Fibroblast of lung (primary cell): ENCODE measurements at regions not wholly inside any gene's neighbourhood (a gene's known extent, or its start where the extent isn't known, plus 50 kb on each side); places are given as distances from the start of the nearest gene placed in this dataset.
"Not testable (repeated sequence)": the region's sequence is repeated elsewhere in the genome, so short reads cannot be mapped to it uniquely, and the experiment has no call there.

Experiments used
- DNase-seq, 2 donors: peaks; one replicate each; pipeline versions ENCODE4 v3.0.0 to v3.0.0-alpha.2; 2010; ENCODE audit warnings: low read depth in 2 of 2
- H2AFZ ChIP-seq: 2 replicates; pipeline ENCODE4 v1.5.1; 2012; ENCODE audit warnings: low read length, control low read depth, inconsistent platforms
- H3K27ac ChIP-seq: 2 replicates; pipeline ENCODE4 v1.5.1; 2011; ENCODE audit warnings: low read length, control low read depth; ENCODE audit not compliant: insufficient read depth
- H3K27me3 ChIP-seq: 2 replicates; pipeline ENCODE4 v1.5.1; 2011; ENCODE audit warnings: mild to moderate bottlenecking, low read length; ENCODE audit not compliant: control insufficient read depth, insufficient read depth
- H3K36me3 ChIP-seq: 2 replicates; pipeline ENCODE4 v1.5.1; 2011; ENCODE audit warnings: low read length; ENCODE audit not compliant: control insufficient read depth, insufficient read depth
- H3K4me1 ChIP-seq: 2 replicates; pipeline ENCODE4 v1.5.1; 2011; ENCODE audit warnings: low read length; ENCODE audit not compliant: control insufficient read depth, insufficient read depth; ENCODE audit errors: extremely low read depth
- H3K4me2 ChIP-seq: 2 replicates; pipeline ENCODE4 v1.5.1; 2011; ENCODE audit warnings: low read length, control low read depth; ENCODE audit not compliant: insufficient read depth; ENCODE audit errors: extremely low read depth
- H3K4me3 ChIP-seq, 4 experiments: fragments of 200-600 bp in 1 of 4; sonication (generic) in 1 of 4; replicated peaks in 1 of 4; 2 replicates each; pipeline ENCODE4 v1.5.1; 2011 to 2016; ENCODE audit warnings: low read length in 4 of 4, low read depth in 3 of 4, mild to moderate bottlenecking in 3 of 4, control low read depth in 2 of 4, inconsistent platforms in 1 of 4, mixed read lengths in 1 of 4; ENCODE audit not compliant: insufficient read depth in 1 of 4; ENCODE audit errors: control extremely low read depth in 1 of 4
- H3K79me2 ChIP-seq: 2 replicates; pipeline ENCODE4 v1.5.1; 2012; ENCODE audit warnings: mild to moderate bottlenecking, low read length, inconsistent platforms; ENCODE audit not compliant: control insufficient read depth, insufficient read depth
- H3K9ac ChIP-seq: 2 replicates; pipeline ENCODE4 v1.5.1; 2011; ENCODE audit warnings: mild to moderate bottlenecking, low read length, control low read depth; ENCODE audit not compliant: insufficient read depth
- H3K9me3 ChIP-seq: 2 replicates; pipeline ENCODE4 v1.5.1; 2012; ENCODE audit warnings: low read depth, low read length; ENCODE audit not compliant: control insufficient read depth, insufficient read depth
- H4K20me1 ChIP-seq: 2 replicates; pipeline ENCODE4 v1.5.1; 2011; ENCODE audit warnings: low read length; ENCODE audit not compliant: control insufficient read depth, insufficient read depth; ENCODE audit errors: extremely low read depth
- EZH2 ChIP-seq: IDR thresholded peaks from 2 replicates; pipeline ENCODE4 v1.5.1; 2012; ENCODE audit warnings: low read length, control low read depth, mild to moderate bottlenecking; ENCODE audit errors: missing control alignments
- TF ChIP-seq, protein P1 (sequence below), 2 donors: IDR thresholded peaks in 1 of 2; conservative IDR thresholded peaks in 1 of 2; 1 replicate in 1 of 2; 2 replicates in 1 of 2; pipeline ENCODE4 v1.5.1; 2011 to 2012; ENCODE audit warnings: low read length in 2 of 2, control low read depth in 1 of 2, inconsistent platforms in 1 of 2, low read depth in 1 of 2, mild to moderate bottlenecking in 1 of 2

DNA sequence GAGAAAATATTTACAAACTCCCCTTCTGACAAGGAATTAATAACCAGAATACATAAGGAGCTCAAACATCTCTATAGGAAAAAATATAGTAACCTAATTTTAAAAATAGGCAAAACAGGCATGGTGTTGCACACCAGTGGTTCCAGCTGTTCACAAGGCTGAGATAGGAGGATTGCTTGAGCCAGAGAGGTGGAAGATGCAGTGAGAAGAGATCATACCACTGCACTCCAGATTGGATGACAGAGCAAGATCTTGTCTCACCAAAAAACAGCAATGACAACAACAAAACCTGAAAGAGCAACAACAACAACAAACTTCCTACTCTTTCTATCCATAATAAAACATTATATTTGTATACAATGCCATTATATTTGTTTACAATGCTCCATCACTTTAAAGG lies 304.4 kb upstream of the CNTNAP2 start:
- no peak overlapping the region for H3K4me2 ChIP-seq
- no peak overlapping the region for H3K27ac ChIP-seq
- H3K4me1 ChIP-seq = no peaks in the 10 kb centered on the region

DNA sequence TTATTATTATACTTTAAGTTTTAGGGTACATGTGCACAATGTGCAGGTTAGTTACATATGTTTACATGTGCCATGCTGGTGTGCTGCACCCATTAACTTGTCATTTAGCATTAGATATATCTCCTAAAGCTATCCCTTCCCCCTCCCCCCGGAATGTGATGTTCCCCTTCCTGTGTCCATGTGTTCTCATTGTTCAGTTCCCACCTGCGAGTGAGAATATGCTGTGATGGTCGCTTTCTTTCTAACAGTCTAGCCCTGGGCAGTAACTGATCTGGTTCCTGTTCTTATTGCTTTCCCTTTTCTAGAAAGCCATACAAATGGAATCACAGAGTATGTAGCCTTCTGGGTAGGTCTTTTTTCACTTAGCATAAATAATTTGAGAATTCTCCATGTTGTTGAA lies 311.1 kb upstream of the CNTNAP2 start:
- not testable (repeated sequence) for H3K27ac ChIP-seq, H3K4me1 ChIP-seq, H3K9ac ChIP-seq, H3K9me3 ChIP-seq, H2AFZ ChIP-seq, H4K20me1 ChIP-seq, H3K4me3 ChIP-seq, H3K36me3 ChIP-seq, H3K4me2 ChIP-seq, DNase-seq, H3K79me2 ChIP-seq, H3K27me3 ChIP-seq

More for the DNA sequence above, 304.4 kb upstream of the CNTNAP2 start:
- no peaks in the 10 kb centered on the region for H3K79me2 ChIP-seq
- no peaks in the 10 kb centered on the region for H3K9me3 ChIP-seq
- H3K27me3 ChIP-seq = no peaks in the 10 kb centered on the region
- no peak for DNase-seq
- H4K20me1 ChIP-seq = no peaks in the 10 kb centered on the region
- H3K9ac ChIP-seq = no peak overlapping the region
- H3K4me3 ChIP-seq = no peak overlapping the region
- H3K36me3 ChIP-seq = no peaks in the 10 kb centered on the region
- TF ChIP-seq, protein P1, sequence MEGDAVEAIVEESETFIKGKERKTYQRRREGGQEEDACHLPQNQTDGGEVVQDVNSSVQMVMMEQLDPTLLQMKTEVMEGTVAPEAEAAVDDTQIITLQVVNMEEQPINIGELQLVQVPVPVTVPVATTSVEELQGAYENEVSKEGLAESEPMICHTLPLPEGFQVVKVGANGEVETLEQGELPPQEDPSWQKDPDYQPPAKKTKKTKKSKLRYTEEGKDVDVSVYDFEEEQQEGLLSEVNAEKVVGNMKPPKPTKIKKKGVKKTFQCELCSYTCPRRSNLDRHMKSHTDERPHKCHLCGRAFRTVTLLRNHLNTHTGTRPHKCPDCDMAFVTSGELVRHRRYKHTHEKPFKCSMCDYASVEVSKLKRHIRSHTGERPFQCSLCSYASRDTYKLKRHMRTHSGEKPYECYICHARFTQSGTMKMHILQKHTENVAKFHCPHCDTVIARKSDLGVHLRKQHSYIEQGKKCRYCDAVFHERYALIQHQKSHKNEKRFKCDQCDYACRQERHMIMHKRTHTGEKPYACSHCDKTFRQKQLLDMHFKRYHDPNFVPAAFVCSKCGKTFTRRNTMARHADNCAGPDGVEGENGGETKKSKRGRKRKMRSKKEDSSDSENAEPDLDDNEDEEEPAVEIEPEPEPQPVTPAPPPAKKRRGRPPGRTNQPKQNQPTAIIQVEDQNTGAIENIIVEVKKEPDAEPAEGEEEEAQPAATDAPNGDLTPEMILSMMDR (conservative IDR thresholded peaks at IDR 0.05 in 1 of 2, IDR thresholded peaks at IDR 0.05 in 1 of 2; ENCODE audit: low read depth in 1 of 2, low read length in 2 of 2) = no peak
- TF ChIP-seq EZH2 = no peak
- no peak overlapping the region for H2AFZ ChIP-seq

DNA sequence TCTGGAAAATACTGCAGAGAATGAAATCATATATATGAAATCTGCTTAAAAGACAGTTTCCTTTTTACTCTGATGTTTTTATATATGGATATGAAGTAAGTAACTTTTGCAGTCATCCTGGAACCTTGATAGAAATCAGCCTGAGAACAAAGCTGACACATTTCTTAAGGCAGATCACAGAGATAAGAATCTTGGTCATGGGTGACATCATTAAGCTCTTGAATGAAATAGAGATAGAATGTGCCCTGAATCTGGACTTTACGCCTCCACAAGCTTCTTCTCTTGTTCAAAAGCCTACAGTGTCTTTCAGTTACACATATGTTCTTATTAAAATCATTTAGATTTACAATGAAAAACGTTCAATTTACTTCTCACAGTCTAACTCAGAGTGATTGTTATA lies 319.1 kb upstream of the CNTNAP2 start:
- Histone ChIP-seq H3K4me2 (no peak overlapping the region), H3K27ac (no peak overlapping the region), H3K4me3 (no peak overlapping the region), H3K9me3 (no peaks in the 10 kb centered on the region), H3K9ac (no peak overlapping the region), H3K27me3 (no peaks in the 10 kb centered on the region), H3K4me1 (no peaks in the 10 kb centered on the region), H2AFZ (no peak overlapping the region), H3K79me2 (no peaks in the 10 kb centered on the region), H4K20me1 (no peaks in the 10 kb centered on the region), H3K36me3 (no peaks in the 10 kb centered on the region)
- DNase-seq = no peak
- TF ChIP-seq, protein P1 (conservative IDR thresholded peaks at IDR 0.05 in 1 of 2, IDR thresholded peaks at IDR 0.05 in 1 of 2; ENCODE audit: low read depth in 1 of 2, low read length in 2 of 2) = no peak
- no peak for TF ChIP-seq EZH2

DNA sequence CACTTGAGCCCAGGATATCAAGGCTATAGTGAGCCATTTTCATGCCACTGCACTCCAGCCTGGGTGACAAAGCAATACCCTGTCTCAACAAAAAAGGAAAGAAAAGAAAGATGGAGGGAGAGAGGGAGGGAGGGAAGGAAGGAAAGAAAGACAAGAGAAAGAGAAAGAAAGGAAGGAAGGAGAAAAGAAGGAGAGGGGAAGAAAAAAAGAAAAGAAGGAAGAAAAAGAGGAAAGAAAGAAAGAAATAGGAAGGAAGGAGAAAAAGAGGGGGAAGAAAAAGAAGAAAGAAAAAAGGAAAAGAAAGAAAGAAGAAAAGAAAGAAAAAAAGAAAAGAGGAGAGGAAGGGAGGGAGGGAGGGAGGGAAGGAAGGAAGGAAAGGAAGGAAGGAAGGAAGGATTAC lies 321.5 kb upstream of the CNTNAP2 start:
- TF ChIP-seq, protein P1 (conservative IDR thresholded peaks at IDR 0.05 in 1 of 2, IDR thresholded peaks at IDR 0.05 in 1 of 2; ENCODE audit: low read depth in 1 of 2, low read length in 2 of 2) = no peak
- no peak for TF ChIP-seq EZH2
- no peaks in the 10 kb centered on the region for H3K27me3 ChIP-seq
- no peak for DNase-seq
- no peak overlapping the region for H2AFZ ChIP-seq
- H3K36me3 ChIP-seq = no peaks in the 10 kb centered on the region
- no peak overlapping the region for H3K27ac ChIP-seq
- no peaks in the 10 kb centered on the region for H3K9me3 ChIP-seq
- H4K20me1 ChIP-seq = no peaks in the 10 kb centered on the region
- H3K4me1 ChIP-seq = no peaks in the 10 kb centered on the region
- no peak overlapping the region for H3K9ac ChIP-seq
- H3K4me3 ChIP-seq = no peak overlapping the region
- H3K79me2 ChIP-seq = no peaks in the 10 kb centered on the region
- no peak overlapping the region for H3K4me2 ChIP-seq
